Amygdala (tissue), 56 donors: ENCODE measurements at regions not wholly inside any gene's neighbourhood (a gene's known extent, or its start where the extent isn't known, plus 50 kb on each side); places are given as distances from the start of the nearest gene placed in this dataset.
"Not testable (repeated sequence)": the region's sequence is repeated elsewhere in the genome, so short reads cannot be mapped to it uniquely, and the experiment has no call there.

ENCODE experiments used
- DNase-seq, 56 donors: peaks; one replicate each; lab custom pipeline; 2025; lab: John Stamatoyannopoulos, UW

- DNase-seq: not testable (repeated sequence)
These were observed 102.5 kb downstream of the CDRT15L2 start for GRCh38 chr17:20681746-20682722.

- DNase-seq: not testable (repeated sequence)
These were observed 104.2 kb downstream of the CDRT15L2 start for GRCh38 chr17:20683651-20684229.

GRCh38 chr17:20684975-20685374 is 105.5 kb downstream of the CDRT15L2 start:
- not testable (repeated sequence) for DNase-seq

- not testable (repeated sequence) for DNase-seq
These were observed 108.1 kb downstream of the CDRT15L2 start for GRCh38 chr17:20687584-20687983.

GRCh38 chr17:20689170-20689749 is 109.7 kb downstream of the CDRT15L2 start:
- DNase-seq: not testable (repeated sequence)

- not testable (repeated sequence) for DNase-seq
These were observed 113.2 kb downstream of the CDRT15L2 start for GRCh38 chr17:20692706-20693105.

GRCh38 chr17:20695871-20696270 is 116.3 kb downstream of the CDRT15L2 start:
- not testable (repeated sequence) for DNase-seq

GRCh38 chr17:20698463-20699206 is 119.1 kb downstream of the CDRT15L2 start:
- DNase-seq: not testable (repeated sequence)

GRCh38 chr17:20700528-20700927 is 121.0 kb downstream of the CDRT15L2 start:
- not testable (repeated sequence) for DNase-seq

- not testable (repeated sequence) for DNase-seq
These were observed 121.8 kb downstream of the CDRT15L2 start for GRCh38 chr17:20701366-20701765.

GRCh38 chr17:20702692-20703091 is 123.2 kb downstream of the CDRT15L2 start:
- DNase-seq: no peak

- no peak for DNase-seq
These were observed 124.3 kb downstream of the CDRT15L2 start for GRCh38 chr17:20703781-20704180.

GRCh38 chr17:20705186-20705585 is 125.7 kb downstream of the CDRT15L2 start:
- DNase-seq: not testable (repeated sequence)

- no peak for DNase-seq
These were observed 127.3 kb downstream of the CDRT15L2 start for GRCh38 chr17:20706751-20707373.

GRCh38 chr17:20708821-20709220 is 129.3 kb downstream of the CDRT15L2 start:
- DNase-seq: not testable (repeated sequence)

GRCh38 chr17:20716481-20716880 is 137.0 kb downstream of the CDRT15L2 start:
- not testable (repeated sequence) for DNase-seq

- no peak for DNase-seq
These were observed 141.6 kb downstream of the CDRT15L2 start for GRCh38 chr17:20721171-20721570.

- DNase-seq: not testable (repeated sequence)
These were observed 144.9 kb downstream of the CDRT15L2 start for GRCh38 chr17:20724391-20724790.

- not testable (repeated sequence) for DNase-seq
These were observed 147.7 kb downstream of the CDRT15L2 start for GRCh38 chr17:20727201-20727600.

- DNase-seq: no peak
These were observed 148.7 kb downstream of the CDRT15L2 start for GRCh38 chr17:20728181-20728580.
